ENCODE measurements at regions not wholly inside any gene's neighbourhood (a gene's known extent, or its start where the extent isn't known, plus 50 kb on each side); places are given as distances from the start of the nearest gene placed in this dataset.

- TF ChIP-seq CTCF (optimal IDR thresholded peaks at IDR 0.05 in 1 of 3, IDR thresholded peaks at IDR 0.05 in 1 of 3, conservative IDR thresholded peaks at IDR 0.05 in 1 of 3; ENCODE audit: extremely low read depth in 1 of 3, insufficient read depth in 2 of 3, low read length in 3 of 3) (no peak), EZH2 (IDR thresholded peaks at IDR 0.05; ENCODE audit: low read length) (no peak)
Measured at GRCh38 chr1:34277150-34277549, 100.4 kb downstream of the C1orf94 start.
